ENCODE measurements at regions not wholly inside any gene's neighbourhood (a gene's known extent, or its start where the extent isn't known, plus 50 kb on each side); places are given as distances from the start of the nearest gene placed in this dataset.

GRCh38 chr10:2351566-2351965 lies 614.2 kb upstream of the ADARB2 start (continued):
- TF ChIP-seq, protein P1, sequence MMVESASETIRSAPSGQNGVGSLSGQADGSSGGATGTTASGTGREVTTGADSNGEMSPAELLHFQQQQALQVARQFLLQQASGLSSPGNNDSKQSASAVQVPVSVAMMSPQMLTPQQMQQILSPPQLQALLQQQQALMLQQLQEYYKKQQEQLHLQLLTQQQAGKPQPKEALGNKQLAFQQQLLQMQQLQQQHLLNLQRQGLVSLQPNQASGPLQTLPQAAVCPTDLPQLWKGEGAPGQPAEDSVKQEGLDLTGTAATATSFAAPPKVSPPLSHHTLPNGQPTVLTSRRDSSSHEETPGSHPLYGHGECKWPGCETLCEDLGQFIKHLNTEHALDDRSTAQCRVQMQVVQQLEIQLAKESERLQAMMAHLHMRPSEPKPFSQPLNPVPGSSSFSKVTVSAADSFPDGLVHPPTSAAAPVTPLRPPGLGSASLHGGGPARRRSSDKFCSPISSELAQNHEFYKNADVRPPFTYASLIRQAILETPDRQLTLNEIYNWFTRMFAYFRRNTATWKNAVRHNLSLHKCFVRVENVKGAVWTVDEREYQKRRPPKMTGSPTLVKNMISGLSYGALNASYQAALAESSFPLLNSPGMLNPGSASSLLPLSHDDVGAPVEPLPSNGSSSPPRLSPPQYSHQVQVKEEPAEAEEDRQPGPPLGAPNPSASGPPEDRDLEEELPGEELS (CRISPR knock-in tag; IDR thresholded peaks at IDR 0.05), result no peak

GRCh38 chr10:2342206-2342605 lies 604.9 kb upstream of the ADARB2 start:
- no peak for TF ChIP-seq TCF7 (CRISPR knock-in tag; IDR thresholded peaks at IDR 0.05; ENCODE audit: low read depth)
- no peak for TF ChIP-seq CREM (CRISPR knock-in tag; IDR thresholded peaks at IDR 0.05)
- no peak for TF ChIP-seq FOXP1 (CRISPR knock-in tag; IDR thresholded peaks at IDR 0.05; ENCODE audit: borderline replicate concordance)
- no peak for TF ChIP-seq HMGA2 (CRISPR knock-in tag; IDR thresholded peaks at IDR 0.05)
- TF ChIP-seq NR3C1 (CRISPR knock-in tag; conservative IDR thresholded peaks at IDR 0.05; ENCODE audit: low read depth), result no peak
- TF ChIP-seq E2F5 (CRISPR knock-in tag; IDR thresholded peaks at IDR 0.05), result no peak
- no peak for TF ChIP-seq GABPB1 (CRISPR knock-in tag; IDR thresholded peaks at IDR 0.05)
- no peak for TF ChIP-seq ZNF425 (CRISPR knock-in tag; conservative IDR thresholded peaks at IDR 0.05)
- TF ChIP-seq, protein P2, sequence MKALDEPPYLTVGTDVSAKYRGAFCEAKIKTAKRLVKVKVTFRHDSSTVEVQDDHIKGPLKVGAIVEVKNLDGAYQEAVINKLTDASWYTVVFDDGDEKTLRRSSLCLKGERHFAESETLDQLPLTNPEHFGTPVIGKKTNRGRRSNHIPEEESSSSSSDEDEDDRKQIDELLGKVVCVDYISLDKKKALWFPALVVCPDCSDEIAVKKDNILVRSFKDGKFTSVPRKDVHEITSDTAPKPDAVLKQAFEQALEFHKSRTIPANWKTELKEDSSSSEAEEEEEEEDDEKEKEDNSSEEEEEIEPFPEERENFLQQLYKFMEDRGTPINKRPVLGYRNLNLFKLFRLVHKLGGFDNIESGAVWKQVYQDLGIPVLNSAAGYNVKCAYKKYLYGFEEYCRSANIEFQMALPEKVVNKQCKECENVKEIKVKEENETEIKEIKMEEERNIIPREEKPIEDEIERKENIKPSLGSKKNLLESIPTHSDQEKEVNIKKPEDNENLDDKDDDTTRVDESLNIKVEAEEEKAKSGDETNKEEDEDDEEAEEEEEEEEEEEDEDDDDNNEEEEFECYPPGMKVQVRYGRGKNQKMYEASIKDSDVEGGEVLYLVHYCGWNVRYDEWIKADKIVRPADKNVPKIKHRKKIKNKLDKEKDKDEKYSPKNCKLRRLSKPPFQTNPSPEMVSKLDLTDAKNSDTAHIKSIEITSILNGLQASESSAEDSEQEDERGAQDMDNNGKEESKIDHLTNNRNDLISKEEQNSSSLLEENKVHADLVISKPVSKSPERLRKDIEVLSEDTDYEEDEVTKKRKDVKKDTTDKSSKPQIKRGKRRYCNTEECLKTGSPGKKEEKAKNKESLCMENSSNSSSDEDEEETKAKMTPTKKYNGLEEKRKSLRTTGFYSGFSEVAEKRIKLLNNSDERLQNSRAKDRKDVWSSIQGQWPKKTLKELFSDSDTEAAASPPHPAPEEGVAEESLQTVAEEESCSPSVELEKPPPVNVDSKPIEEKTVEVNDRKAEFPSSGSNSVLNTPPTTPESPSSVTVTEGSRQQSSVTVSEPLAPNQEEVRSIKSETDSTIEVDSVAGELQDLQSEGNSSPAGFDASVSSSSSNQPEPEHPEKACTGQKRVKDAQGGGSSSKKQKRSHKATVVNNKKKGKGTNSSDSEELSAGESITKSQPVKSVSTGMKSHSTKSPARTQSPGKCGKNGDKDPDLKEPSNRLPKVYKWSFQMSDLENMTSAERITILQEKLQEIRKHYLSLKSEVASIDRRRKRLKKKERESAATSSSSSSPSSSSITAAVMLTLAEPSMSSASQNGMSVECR (CRISPR knock-in tag; IDR thresholded peaks at IDR 0.05; ENCODE audit: borderline replicate concordance), result no peak
- no peak for TF ChIP-seq RORB (CRISPR knock-in tag; IDR thresholded peaks at IDR 0.05)
- TF ChIP-seq, protein P3, sequence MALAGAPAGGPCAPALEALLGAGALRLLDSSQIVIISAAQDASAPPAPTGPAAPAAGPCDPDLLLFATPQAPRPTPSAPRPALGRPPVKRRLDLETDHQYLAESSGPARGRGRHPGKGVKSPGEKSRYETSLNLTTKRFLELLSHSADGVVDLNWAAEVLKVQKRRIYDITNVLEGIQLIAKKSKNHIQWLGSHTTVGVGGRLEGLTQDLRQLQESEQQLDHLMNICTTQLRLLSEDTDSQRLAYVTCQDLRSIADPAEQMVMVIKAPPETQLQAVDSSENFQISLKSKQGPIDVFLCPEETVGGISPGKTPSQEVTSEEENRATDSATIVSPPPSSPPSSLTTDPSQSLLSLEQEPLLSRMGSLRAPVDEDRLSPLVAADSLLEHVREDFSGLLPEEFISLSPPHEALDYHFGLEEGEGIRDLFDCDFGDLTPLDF (CRISPR knock-in tag; IDR thresholded peaks at IDR 0.05), result no peak
- Mint-ChIP-seq H3K4me1 (no peaks in the 10 kb centered on the region), H3K36me3 (no peaks in the 10 kb centered on the region), H3K27me3 (ENCODE audit: low read depth) (no peaks in the 10 kb centered on the region), H3K4me3 (no peak overlapping the region), H3K9me3 (peaks cover 19% of the 10 kb centered on the region), H3K27ac (no peak overlapping the region)
- ChIA-PET CTCF (no interaction called here), POLR2A (interaction anchor here (0.8 kb wide), 1 partner anchor 28 kb away, joined by 5 read pairs; no protein-coding TSS in a partner anchor)
- DNase-seq (ENCODE audit: low spot score) (no peak), ATAC-seq (no peak)
